HG02798 (cell line): ENCODE measurements at regions not wholly inside any gene's neighbourhood (a gene's known extent, or its start where the extent isn't known, plus 50 kb on each side); places are given as distances from the start of the nearest gene placed in this dataset.

Experiments
- ATAC-seq: cut with Tn5 transposase; IDR thresholded peaks from one replicate; pipeline ENCODE4 v1.9.1; 2021; ENCODE audit warnings: mild to moderate bottlenecking; ENCODE audit not compliant: unreplicated experiment, poor library complexity

DNA sequence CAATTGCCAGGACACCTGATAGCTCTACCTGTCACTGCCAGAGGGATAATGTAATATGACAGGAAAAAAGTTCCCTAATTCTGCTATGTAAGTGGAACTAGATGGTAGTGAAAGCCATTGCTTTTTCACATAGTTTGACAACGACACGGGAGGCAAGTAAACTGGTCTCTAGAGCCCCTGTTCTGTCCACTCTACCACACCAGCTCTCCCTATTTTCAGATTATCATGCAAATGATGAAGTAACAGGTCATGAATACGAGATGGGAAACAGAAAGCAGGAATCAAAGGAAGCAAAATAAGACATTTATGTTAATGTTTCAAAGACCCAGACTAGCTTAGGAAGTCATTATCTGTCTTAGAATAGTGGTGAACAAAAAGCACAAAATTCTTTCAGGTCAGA is 56.2 kb downstream of the TAF11L14 start:
- no peak for ATAC-seq

DNA sequence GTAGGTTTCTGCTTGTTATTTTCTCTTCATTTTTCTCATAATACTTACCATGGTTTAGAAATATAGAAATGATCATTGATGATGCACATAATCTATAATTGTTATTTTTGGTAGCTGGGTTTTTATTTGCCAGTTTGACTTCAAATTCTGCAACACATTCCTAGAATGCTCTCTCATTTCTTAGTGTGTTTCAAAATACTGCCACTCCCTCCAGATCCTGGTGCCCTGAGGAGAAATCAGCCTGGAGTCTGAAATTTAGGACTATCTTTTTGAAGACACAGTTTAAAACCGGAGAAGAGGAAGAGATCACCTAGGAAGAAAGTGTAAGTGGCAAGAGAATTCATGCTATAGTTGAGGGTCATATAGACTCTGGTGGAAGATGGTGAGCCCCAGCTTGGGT is 57.5 kb downstream of the TAF11L14 start:
- ATAC-seq: no peak

DNA sequence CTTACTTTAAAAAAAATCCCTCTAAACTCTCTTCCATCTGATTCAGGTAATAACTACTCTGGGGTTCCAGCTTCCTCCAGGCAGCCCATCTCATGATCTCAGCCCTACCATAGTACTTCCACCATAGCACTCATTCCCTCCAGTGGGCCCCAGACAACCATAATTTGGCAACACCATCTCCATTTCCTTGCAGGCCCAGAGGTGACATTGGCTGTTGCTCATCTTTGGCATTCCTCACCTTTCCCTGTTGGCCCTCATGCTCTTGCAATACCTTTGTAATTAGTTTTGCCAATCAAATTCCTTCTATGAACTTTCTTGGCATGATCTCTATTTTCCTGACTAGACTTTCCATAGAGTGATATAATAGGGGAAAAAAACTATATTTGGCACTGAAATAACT is 60.1 kb downstream of the TAF11L14 start:
- no peak for ATAC-seq

DNA sequence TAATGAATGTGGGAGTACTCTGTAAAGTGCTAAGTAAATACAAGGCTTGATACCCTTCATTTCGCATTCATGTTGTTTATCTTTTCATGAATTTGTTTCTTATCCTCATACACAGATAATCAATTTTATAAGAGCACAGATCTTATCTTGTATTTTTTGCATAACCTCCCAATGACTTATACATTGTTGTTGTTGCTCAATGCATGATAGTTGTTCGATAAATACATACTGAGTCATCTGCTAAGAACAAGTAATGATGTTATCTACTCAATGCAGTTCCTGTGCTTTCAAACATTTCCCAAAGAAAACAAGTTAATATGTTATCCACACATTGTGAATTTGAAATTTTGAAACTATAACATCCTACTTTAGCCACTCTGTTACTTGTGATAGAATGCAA is 60.7 kb downstream of the TAF11L14 start:
- no peak for ATAC-seq

DNA sequence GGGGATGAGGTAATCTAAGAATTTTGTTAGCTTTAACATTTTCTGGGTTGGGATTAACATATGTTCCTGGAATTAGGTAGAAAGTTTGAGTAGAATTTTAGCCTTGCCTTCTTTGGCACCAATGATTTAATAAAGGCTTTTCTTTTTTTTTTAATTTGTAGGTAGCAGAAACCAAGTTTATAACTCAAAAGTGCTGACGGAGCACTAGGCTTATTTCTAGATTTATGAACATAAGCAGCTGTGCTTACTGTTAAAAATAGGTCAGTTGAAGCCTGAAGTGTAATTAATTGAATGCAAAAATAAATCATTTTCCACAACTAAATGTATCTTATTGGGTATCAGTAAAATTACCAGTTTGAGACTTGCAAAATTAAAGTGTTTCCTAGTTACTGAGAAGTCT is 62.4 kb downstream of the TAF11L14 start:
- ATAC-seq: no peak

DNA sequence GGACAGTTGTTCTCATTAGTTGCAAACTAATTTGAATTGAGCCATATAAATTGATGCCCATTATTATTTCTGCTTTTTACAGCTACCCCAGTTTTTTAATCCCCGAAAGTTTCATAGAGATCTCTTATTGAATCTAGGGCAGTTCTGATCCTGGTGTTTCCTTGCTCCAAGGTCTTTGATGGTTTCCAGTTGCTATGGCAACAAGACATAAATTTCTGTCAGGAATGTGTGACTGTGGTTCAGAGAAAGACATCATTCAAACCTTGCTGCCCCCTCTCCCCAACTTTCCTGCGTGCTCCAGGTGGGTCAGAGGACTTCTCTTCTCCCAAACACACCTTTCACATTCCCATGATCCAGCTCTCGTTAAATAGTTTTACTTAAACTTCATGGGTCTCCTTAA is 63.4 kb downstream of the TAF11L14 start:
- no peak for ATAC-seq

DNA sequence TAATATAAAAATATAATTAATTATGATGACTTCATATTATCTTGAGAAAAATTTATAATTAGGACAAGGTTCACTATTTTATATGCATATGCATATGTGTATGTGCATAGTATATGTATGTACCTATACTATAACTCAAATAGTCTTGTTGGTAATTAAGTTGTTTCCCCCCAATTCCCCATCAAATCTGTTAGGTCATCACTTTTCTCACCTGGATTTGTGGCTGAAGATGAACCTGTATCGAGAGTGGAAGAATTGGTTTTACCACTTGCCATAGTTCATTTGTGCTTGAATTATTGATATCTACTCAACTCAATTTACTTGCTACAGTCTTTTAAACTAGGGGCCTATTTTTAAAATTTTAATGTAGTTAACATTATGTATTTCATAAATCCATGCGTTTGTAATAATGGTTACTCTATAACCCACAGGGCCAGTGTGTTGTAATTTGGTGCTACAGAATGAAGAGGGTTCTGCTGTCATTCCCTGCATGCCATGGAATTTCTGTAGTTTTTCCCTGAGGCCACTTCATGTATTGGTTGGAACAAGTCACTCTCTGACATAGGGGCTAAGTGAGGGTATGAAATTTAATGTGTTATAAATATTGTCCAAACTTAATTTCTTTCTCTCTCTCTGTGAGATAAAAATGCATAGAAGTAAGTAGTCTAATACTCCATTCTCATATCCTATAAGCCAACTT is 74.9 kb downstream of the TAF11L14 start:
- no peak for ATAC-seq

DNA sequence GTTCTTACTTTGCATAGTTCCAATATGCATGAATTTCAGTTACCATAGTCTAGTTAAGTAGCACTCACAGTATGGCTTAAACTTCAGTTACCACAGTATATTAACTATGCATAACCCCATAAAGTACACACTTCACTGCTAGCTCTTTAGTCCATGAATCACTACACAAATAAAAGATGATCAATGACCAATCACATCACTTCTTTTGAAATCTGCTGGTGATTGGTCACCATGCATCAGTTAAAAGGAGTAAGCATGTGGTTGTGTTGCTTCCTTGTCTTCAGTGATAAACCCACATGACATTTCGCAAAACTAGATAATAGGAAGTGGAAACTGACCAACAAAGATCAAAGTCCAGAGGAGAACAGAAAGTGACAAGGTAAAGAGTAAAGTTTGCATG is 79.0 kb downstream of the TAF11L14 start:
- no peak for ATAC-seq

DNA sequence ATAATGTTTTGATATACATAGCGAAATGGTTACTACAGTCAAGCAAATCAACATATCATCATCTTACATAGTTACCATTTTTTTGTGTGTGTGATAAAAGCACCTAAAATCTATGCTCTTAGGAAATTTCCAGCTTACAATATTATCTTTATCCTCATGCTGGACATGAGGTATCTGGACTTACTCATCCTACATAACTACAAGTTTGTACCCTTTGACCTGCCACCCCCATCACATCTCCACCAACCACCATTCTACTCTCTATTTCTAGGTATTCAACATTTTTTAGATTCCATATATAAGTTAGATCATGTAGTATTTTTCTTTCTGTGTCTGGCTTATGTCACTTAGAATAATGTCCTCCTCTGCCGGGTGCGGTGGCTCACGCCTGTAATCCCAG is 79.9 kb downstream of the TAF11L14 start:
- no peak for ATAC-seq

DNA sequence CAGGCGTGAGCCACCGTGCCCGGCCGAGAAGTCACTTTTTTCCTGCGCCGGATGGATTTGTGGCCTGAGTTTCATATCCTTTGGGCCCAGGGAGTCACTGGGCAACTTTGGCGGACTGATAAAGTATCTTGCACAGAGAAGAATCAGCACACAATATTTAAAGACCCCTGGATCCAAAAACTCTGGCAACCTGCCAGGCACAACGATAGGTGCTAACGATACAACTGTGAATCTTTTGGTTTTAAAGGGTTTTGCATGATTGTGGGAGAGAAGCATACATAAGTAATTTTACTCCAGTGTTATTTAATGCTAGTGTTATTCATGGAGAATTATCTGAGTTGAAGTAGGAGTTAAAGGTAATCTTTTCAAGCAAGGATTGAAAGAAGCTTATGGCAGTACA is 85.3 kb downstream of the TAF11L14 start:
- no peak for ATAC-seq

DNA sequence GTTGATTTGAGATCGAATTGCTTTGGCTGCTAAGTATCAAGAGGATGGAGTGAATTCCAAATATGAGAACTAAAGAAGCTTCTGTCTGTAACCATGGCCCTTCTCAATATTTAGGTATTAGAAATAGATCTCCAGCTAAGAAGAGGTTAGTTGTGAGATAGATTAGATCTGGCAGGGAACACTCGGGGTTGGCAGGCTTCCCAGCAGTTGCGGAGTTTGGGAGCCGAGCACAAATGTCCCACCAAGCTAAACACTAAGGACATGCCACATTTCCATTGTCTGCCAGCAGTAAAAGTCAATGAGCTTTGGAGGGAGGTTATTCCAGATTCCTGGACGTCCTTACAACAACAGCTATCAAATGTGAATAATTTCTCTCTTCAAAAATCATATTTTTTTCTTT is 85.8 kb downstream of the TAF11L14 start:
- no peak for ATAC-seq

DNA sequence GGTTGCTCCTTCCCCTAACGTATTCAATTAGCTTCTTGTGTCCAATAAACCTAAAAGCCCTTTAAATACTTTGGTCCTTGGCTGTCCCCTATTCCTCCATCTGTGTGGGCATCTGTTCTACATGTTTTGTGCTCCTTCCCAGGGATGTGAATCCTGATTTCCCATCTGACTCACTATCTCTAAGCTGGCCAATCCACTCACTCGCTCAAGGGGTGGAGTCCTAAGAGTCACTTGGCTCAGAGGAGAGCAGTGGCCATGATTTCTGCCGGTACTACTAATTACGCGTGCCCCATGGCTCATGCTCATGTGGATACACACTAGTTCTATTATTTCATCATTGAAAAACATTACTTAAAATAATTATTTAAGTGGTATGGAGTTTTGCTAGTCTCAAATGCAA is 89.6 kb downstream of the TAF11L14 start:
- no peak for ATAC-seq

DNA sequence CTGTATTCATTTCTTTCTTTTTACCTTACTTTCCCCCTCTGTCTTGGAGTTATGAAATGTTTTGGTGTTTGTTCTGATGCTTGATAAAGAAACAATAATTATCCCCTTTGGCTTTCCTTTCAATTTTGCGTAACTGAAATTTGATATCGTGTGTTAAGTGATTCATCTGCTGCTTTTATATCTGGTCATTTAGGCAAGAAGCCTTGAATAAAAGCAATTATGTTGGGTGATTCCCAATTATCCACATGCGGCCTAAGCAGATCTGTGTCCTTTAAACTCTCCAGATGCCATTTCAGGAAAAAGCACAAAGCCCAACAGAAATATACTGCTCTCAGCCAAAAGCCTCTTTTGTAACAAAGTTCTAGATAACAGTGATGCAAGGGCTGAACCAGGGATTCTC is 92.8 kb downstream of the TAF11L14 start:
- no peak for ATAC-seq

DNA sequence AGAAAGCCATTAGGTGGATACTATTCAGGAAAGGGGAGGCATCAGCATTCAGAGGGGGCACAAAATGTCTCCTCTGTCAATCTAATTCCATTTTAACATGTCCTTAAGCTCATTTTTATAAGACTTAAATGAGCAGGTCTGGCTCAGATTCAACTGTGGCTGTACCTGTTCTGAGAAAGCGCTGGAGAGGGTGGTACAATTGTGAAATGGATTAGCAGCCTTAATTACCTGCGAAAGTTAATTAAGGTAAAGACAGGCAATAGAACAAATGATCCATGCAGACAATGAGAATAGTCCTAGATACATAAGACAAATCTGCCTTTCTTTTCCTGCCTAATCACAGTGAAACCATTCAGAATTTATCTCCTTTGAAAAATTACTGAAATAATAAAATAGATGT is 96.2 kb downstream of the TAF11L14 start:
- ATAC-seq: no peak

DNA sequence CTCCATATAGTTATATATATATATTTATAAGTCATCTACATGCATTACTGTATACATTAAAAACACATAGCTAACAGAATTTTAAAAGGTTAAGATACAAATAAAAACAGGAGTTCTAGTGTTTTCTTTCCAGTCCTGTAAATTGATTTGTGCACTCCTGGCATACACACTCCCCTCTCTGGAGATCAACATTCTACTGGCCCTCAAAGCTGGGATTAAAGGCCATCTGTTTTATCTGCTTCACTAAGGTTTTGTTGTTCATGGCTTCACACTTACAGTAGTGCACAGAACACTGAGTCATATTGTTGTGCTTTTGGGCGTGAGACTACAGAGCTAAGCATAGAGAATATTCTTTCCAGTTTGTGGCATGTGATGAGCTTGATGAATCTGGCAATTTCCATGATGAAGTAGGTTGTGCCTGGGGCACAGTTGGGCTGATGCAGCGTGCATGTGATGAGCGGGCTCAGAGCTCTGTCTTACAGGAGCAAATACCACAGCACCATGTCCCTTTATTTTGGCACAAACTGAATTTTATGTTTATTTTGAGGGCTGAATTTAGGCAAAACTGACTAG is 98.2 kb downstream of the TAF11L14 start:
- no peak for ATAC-seq

DNA sequence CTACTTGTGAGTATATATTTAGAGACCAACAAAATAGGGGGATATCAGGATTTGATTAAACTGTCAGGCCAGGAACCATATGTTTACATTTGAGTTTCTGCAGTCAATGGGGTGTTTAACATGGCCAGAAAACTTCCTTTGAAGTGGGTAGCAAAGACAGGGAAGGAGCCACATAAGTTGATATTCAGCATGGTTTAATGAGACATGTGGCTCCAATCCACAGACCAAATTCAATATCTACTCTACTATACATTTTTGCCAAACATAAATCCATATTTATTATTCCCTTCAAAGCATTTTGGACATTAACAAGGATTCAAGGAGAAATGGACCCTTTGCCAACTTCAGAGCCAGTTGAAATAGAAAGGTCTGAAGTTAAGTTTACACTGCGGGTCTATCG is 99.8 kb downstream of the TAF11L14 start:
- ATAC-seq: no peak

DNA sequence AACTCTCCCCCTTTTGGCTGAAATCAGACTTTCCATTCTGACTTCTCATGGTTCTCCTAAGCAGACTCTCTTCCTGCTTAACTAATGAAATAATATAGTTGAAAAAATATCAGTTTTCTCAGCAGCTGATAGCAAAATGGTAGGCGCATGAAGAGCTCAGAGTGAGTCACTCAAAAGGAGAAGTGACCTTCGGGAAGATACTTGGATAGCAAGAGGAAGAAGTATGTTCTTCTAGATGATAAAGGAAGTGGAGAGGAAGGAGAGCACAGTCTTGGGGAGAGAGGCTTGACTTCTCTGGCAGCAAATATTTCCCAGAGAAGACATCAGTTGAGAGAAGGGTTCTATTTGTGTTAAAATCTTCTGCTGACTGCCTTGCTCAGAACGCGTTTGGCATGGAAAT is 101.5 kb downstream of the TAF11L14 start:
- ATAC-seq: no peak

DNA sequence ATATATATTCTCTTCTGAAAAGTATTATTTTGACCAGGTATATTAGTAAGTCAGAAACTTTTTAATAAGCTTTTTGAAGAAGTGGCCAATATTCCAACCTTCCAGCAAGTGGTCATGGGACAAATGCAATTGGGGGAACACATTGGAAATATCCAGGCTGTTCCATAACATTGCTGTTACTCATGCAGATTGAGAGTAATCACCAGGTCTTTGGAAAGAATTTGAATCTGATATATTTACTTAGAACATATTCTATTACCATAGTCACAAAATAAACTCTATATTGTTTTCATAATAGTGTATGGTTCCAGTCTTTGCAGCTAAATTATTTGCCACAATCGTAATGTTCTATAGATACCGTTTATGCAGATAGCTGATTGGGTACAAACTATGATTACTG is 102.8 kb downstream of the TAF11L14 start:
- ATAC-seq: no peak

DNA sequence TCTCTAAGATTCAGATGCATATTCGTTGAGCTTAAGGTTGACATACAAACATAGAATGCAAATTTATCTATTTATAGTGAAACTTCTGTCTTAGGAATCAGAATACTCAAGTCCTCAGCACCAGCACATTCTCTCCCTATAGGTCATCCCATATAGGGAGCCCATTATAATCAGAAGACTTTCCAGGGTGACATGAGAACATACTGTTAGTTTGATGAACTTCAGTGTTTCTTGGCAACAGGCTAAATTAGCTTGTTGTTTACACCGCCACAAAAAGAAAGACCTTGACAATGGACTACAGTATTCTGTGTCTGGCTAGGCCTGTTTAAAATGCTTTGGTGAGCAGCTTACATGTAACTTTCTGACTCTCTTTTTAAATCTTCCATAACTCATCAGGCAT is 104.2 kb downstream of the TAF11L14 start:
- no peak for ATAC-seq

DNA sequence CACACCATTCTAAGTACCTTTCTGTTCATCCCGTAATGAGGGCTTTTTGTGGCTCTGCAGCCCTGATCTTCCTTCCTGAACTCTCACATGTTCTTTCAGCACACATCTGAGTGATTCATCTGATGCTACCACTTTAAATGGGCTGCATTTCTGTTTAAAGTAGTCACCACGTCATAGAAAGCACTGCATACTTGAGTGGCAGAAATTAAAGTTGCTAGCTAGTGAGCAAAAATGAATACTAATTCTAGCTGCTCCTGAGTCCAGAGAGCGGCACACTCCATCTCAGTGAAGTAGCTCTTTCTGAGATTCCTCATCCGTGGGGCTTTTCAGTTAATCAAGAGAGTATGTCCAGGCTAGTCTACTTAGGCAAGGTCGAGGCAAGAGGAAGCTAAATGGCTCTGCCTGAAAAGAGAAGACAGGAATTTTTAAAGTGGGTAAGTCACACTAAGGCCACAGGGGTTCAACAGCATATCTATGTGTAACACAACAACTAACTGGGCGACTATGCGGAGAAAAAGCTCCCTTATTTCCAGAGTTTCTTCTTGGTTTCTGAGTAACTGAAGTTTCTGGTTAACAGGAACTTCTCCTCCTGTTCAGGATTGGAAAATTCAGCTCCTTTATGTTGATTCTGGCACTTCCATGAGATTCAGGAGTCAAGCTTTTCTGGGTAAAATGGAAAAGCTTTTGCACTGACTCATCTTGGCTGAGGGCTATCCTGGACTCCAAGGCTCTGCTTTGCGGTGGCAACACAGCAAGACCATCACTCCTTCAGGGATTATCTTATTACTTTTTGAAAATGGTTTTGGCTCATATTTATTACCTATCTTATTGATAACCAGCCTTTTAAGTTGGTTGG is 109.5 kb downstream of the TAF11L14 start:
- ATAC-seq: no peak

DNA sequence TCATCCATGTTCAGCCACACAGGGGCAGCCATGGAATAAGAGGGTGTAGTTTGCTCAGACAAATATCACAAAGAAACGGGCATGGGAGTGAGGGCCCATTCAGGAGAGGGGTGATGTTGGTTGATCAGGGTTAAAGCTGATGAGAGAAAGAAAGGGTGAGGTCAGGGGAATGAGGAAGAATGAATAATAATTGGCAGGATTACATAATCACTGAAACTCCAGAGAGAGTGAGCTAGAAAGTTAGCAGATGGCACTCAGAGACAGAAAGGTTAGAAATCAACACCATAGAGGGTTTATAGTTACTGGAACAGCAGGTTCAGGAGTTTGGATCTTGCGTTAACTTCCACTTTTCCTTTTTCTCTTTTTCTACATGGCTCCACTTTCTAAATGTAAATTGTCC is 113.9 kb downstream of the TAF11L14 start:
- no peak for ATAC-seq

DNA sequence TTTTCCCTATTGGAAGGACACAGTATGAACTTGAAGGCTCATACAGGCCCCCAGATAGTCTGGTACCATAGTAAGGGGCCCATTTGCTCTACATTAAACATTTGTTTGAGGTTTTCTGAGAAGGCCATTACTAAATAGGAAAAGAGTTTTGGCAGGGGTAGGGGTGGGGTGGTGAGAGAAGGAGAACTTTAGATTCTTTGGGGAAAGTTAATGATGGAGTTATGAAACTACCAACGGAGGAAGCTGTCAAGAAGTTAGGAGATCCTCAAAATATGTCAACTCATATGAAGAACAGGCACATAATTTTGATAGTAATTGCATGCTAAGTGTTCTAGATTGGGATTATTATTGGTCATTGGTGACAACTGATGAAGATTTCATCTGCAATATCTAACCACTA is 114.7 kb downstream of the TAF11L14 start:
- no peak for ATAC-seq
